IMR-90 (cell line): ENCODE measurements at regions not wholly inside any gene's neighbourhood (a gene's known extent, or its start where the extent isn't known, plus 50 kb on each side); places are given as distances from the start of the nearest gene placed in this dataset.

Experiments used
- BHLHE40 ChIP-seq: fragments of 150-350 bp; IDR thresholded peaks from 2 replicates; pipeline ENCODE4 v1.6.1; 2016; ENCODE audit warnings: mild to moderate bottlenecking, low read depth, low read length
- CEBPB ChIP-seq: IDR thresholded peaks from 2 replicates; pipeline ENCODE4 v1.6.1; 2012; ENCODE audit warnings: low read depth, low read length, improper control_type of control experiment
- CHD1 ChIP-seq: IDR thresholded peaks from 2 replicates; pipeline ENCODE4 v1.6.1; 2012; ENCODE audit warnings: low read depth, low read length, improper control_type of control experiment
- CTCF ChIP-seq: conservative IDR thresholded peaks from 2 replicates; pipeline ENCODE4 v1.5.1; 2012; ENCODE audit warnings: mild to moderate bottlenecking, low read depth, low read length, improper control_type of control experiment
- ELK1 ChIP-seq: fragments of 150-350 bp; IDR thresholded peaks from 2 replicates; pipeline ENCODE4 v1.6.1; 2016; ENCODE audit warnings: low read depth, mild to moderate bottlenecking, low read length, moderate library complexity, borderline replicate concordance
- FOS ChIP-seq: fragments of 150-350 bp; IDR thresholded peaks from 2 replicates; pipeline ENCODE4 v1.6.1; 2016; ENCODE audit warnings: low read depth, low read length
- MAFK ChIP-seq: IDR thresholded peaks from 2 replicates; pipeline ENCODE4 v1.6.1; 2012; ENCODE audit warnings: low read depth, low read length, improper control_type of control experiment
- MXI1 ChIP-seq: IDR thresholded peaks from 2 replicates; pipeline ENCODE4 v1.6.1; 2012; ENCODE audit warnings: low read depth, mild to moderate bottlenecking, low read length, moderate library complexity, borderline replicate concordance
- POLR2A ChIP-seq: IDR thresholded peaks from 2 replicates; pipeline ENCODE4 v1.6.1; 2012; ENCODE audit warnings: mild to moderate bottlenecking, low read depth, low read length
- RAD21 ChIP-seq: IDR thresholded peaks from 2 replicates; pipeline ENCODE4 v1.6.1; 2012; ENCODE audit warnings: low read length, improper control_type of control experiment
- RCOR1 ChIP-seq: IDR thresholded peaks from 2 replicates; pipeline ENCODE4 v1.6.1; 2012; ENCODE audit warnings: mild to moderate bottlenecking, low read length, improper control_type of control experiment; ENCODE audit not compliant: insufficient replicate concordance
- SMC3 ChIP-seq: fragments of 150-350 bp; IDR thresholded peaks from 2 replicates; pipeline ENCODE4 v1.6.1; 2016; ENCODE audit warnings: low read depth, mild to moderate bottlenecking, antibody characterized with exemption, low read length, moderate library complexity
- USF2 ChIP-seq: fragments of 150-350 bp; IDR thresholded peaks from 2 replicates; pipeline ENCODE4 v1.6.1; 2017; ENCODE audit warnings: mild to moderate bottlenecking, antibody characterized with exemption, low read length, low read depth

- no peak for TF ChIP-seq CTCF
- no peak for TF ChIP-seq POLR2A
- TF ChIP-seq BHLHE40 = no peak
- no peak for TF ChIP-seq ELK1
- no peak for TF ChIP-seq USF2
- TF ChIP-seq SMC3 = no peak
- no peak for TF ChIP-seq MXI1
- no peak for TF ChIP-seq MAFK
- no peak for TF ChIP-seq CEBPB
- TF ChIP-seq RAD21 = no peak
- TF ChIP-seq FOS = no peak
- TF ChIP-seq CHD1 = no peak
- TF ChIP-seq RCOR1 = no peak
These were observed 68.8 kb upstream of the MDGA2 start for GRCh38 chr14:47744155-47744554.
